ENCODE measurements at regions not wholly inside any gene's neighbourhood (a gene's known extent, or its start where the extent isn't known, plus 50 kb on each side); places are given as distances from the start of the nearest gene placed in this dataset.

DNA sequence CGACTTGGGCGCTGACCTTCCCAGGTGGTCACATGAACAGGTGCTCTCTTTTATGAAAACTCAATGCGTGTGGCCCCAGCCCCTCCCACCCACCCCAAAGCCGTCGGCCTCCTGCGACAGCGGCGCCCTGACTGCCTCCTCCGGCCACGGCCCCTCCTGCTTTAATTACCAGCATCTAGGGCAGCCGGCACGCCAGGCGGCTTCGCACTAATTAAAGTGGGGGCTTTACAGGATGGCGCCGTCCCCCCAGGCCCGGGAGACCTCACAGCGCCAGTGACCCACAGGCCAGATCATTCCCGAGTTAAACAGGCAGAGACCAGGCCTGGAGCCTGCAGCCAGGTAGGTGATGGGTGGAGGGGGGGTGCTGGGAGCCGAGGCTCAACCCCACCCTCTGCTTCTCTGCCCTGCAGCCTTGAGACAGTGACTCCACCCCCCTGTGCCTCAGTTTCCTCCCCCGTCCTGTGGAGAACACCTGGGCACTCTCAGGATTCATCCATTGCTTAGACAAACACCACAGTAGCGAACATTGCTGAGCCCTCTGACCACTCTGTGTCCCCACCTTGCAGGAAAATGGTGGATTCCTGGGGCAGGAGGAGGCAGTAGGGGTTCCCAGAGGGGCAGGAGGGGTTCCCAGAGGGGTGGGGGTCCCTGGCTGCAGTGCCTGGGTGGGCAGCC, 100.8 kb downstream of the MICALL2 start:
- TF ChIP-seq POLR2A (IDR thresholded peaks at IDR 0.05; ENCODE audit: low read depth, low read length) (no peak), POLR2AphosphoS5 (IDR thresholded peaks at IDR 0.05; ENCODE audit: insufficient read depth, low read depth, low read length) (no peak), MYC (IDR thresholded peaks at IDR 0.05; ENCODE audit: low read depth, low read length) (no peak), EZH2 (IDR thresholded peaks at IDR 0.05; ENCODE audit: borderline replicate concordance, low read depth, low read length, severe bottlenecking) (no peak)
- TF ChIP-seq, protein P1, sequence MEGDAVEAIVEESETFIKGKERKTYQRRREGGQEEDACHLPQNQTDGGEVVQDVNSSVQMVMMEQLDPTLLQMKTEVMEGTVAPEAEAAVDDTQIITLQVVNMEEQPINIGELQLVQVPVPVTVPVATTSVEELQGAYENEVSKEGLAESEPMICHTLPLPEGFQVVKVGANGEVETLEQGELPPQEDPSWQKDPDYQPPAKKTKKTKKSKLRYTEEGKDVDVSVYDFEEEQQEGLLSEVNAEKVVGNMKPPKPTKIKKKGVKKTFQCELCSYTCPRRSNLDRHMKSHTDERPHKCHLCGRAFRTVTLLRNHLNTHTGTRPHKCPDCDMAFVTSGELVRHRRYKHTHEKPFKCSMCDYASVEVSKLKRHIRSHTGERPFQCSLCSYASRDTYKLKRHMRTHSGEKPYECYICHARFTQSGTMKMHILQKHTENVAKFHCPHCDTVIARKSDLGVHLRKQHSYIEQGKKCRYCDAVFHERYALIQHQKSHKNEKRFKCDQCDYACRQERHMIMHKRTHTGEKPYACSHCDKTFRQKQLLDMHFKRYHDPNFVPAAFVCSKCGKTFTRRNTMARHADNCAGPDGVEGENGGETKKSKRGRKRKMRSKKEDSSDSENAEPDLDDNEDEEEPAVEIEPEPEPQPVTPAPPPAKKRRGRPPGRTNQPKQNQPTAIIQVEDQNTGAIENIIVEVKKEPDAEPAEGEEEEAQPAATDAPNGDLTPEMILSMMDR (IDR thresholded peaks at IDR 0.05; ENCODE audit: extremely low read depth in 1 of 2, insufficient read depth in 1 of 2, low read depth in 1 of 2, low read length in 2 of 2), result no peak
- TF ChIP-seq, protein P2, sequence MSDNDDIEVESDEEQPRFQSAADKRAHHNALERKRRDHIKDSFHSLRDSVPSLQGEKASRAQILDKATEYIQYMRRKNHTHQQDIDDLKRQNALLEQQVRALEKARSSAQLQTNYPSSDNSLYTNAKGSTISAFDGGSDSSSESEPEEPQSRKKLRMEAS (IDR thresholded peaks at IDR 0.05; ENCODE audit: insufficient read depth, insufficient read length), result no peak
